Mesothelial cell of epicardium (in vitro differentiated cells): ENCODE measurements at regions not wholly inside any gene's neighbourhood (a gene's known extent, or its start where the extent isn't known, plus 50 kb on each side); places are given as distances from the start of the nearest gene placed in this dataset.

Experiments used
- DNase-seq, 2 experiments: peaks; one replicate each; pipeline ENCODE4 v3.0.0; 2021; ENCODE audit warnings: low spot score in 2 of 2; ENCODE audit not compliant: unreplicated experiment in 2 of 2
- H3K27ac Mint-ChIP-seq: 2 replicates; pipeline ENCODE4 v1.8.0; 2021; ENCODE audit warnings: mixed read lengths
- H3K27me3 Mint-ChIP-seq: 2 replicates; pipeline ENCODE4 v1.8.0; 2021; ENCODE audit warnings: low read depth, mixed read lengths
- H3K36me3 Mint-ChIP-seq: 2 replicates; pipeline ENCODE4 v1.8.0; 2021; ENCODE audit warnings: mixed read lengths
- H3K4me1 Mint-ChIP-seq: 2 replicates; pipeline ENCODE4 v1.8.0; 2021; ENCODE audit warnings: mixed read lengths
- H3K4me3 Mint-ChIP-seq: 2 replicates; pipeline ENCODE4 v1.8.0; 2021; ENCODE audit warnings: mild to moderate bottlenecking, moderate library complexity, mixed read lengths
- H3K9me3 Mint-ChIP-seq: 2 replicates; pipeline ENCODE4 v1.8.0; 2021; ENCODE audit warnings: mixed read lengths
- TF ChIP-seq, protein P1 (sequence below): fragments of 200-600 bp; sonication (generic); IDR thresholded peaks from one replicate; pipeline ENCODE4 v1.5.0; 2021; ENCODE audit warnings: antibody characterized with exemption; ENCODE audit not compliant: unreplicated experiment

GRCh38 chr4:10963958-10964703, 279.6 kb upstream of the CLNK start:
- DNase-seq: no peak
- TF ChIP-seq, protein P1, sequence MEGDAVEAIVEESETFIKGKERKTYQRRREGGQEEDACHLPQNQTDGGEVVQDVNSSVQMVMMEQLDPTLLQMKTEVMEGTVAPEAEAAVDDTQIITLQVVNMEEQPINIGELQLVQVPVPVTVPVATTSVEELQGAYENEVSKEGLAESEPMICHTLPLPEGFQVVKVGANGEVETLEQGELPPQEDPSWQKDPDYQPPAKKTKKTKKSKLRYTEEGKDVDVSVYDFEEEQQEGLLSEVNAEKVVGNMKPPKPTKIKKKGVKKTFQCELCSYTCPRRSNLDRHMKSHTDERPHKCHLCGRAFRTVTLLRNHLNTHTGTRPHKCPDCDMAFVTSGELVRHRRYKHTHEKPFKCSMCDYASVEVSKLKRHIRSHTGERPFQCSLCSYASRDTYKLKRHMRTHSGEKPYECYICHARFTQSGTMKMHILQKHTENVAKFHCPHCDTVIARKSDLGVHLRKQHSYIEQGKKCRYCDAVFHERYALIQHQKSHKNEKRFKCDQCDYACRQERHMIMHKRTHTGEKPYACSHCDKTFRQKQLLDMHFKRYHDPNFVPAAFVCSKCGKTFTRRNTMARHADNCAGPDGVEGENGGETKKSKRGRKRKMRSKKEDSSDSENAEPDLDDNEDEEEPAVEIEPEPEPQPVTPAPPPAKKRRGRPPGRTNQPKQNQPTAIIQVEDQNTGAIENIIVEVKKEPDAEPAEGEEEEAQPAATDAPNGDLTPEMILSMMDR: no peak
- Mint-ChIP-seq H3K27me3 (peaks cover 3% of the 10 kb centered on the region), H3K27ac (no peak overlapping the region), H3K9me3 (no peaks in the 10 kb centered on the region), H3K36me3 (no peaks in the 10 kb centered on the region), H3K4me3 (no peak overlapping the region), H3K4me1 (peaks cover 16% of the 10 kb centered on the region)

DNA sequence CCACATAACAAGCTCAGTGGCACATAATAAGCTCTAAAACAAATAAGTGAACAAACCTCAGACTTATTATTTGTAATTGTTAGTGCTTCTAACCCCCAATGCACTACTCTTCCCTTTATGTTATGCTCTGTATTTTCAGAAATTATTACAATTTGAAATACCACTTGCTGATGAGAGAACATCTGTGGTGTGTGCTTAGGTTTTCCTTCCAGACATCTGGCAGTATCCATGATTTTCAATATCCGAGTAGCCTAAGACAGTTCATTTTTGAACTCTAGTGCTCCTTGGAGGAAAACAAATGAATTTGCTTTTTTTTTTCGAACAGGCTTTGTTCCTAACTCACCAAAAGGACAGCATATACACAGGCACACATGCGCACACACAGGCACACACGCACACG, 278.7 kb upstream of the CLNK start:
- no peaks in the 10 kb centered on the region for H3K9me3 Mint-ChIP-seq
- no peak overlapping the region for H3K27ac Mint-ChIP-seq
- H3K4me1 Mint-ChIP-seq: peaks cover 24% of the 10 kb centered on the region
- no peaks in the 10 kb centered on the region for H3K36me3 Mint-ChIP-seq
- no peak overlapping the region for H3K4me3 Mint-ChIP-seq
- peaks cover 3% of the 10 kb centered on the region for H3K27me3 Mint-ChIP-seq
- no peak for DNase-seq
- TF ChIP-seq, protein P1: no peak

GRCh38 chr4:10962246-10962645, 277.7 kb upstream of the CLNK start:
- DNase-seq: no peak
- H3K27me3 Mint-ChIP-seq: peaks cover 3% of the 10 kb centered on the region
- H3K4me3 Mint-ChIP-seq: no peak overlapping the region
- no peaks in the 10 kb centered on the region for H3K36me3 Mint-ChIP-seq
- no peaks in the 10 kb centered on the region for H3K9me3 Mint-ChIP-seq
- H3K4me1 Mint-ChIP-seq: peaks cover 27% of the 10 kb centered on the region
- no peak overlapping the region for H3K27ac Mint-ChIP-seq
- TF ChIP-seq, protein P1: no peak

DNA sequence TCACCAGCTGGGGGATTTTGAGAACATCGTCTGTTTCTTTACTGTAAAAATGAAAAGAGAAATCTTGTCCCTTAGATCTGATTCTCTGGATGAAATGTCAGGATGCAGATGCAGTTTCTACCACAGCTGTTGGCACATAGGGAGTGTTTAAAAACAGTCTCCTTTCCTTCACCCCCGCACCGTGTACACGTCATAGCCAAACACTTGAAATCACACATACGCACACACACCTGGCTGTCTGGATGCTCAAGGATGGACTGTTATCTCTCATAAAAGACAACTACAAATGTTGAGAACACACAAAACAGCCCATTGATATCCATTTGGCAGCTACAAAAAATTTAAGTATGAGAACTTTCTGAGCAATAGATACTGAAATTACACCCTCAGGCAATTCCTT, 275.8 kb upstream of the CLNK start:
- Mint-ChIP-seq H3K4me1 (peaks cover 27% of the 10 kb centered on the region), H3K9me3 (no peaks in the 10 kb centered on the region), H3K27me3 (peaks cover 3% of the 10 kb centered on the region), H3K27ac (no peak overlapping the region), H3K36me3 (no peaks in the 10 kb centered on the region), H3K4me3 (no peak overlapping the region)
- TF ChIP-seq, protein P1: no peak
- DNase-seq: no peak

DNA sequence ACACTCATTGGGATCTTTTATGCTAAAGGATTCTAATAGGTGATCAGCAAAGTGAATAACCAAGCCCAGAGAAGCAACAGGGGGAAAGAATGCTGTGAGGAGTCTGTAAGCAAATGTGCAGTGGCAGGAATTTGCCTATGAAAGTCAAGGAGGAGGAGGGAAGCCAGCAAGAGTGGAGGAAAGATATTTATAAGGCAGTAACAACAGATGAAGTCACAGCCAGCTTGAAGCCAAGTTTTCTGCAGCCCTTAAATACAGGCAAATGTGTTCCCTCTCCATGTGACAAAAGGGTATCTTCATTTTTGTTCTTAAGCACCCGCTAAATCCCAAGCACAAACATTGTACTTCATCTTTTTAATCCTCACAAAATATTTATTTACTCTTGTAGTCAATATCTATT, 275.0 kb upstream of the CLNK start:
- no peak overlapping the region for H3K4me3 Mint-ChIP-seq
- no peak overlapping the region for H3K27ac Mint-ChIP-seq
- H3K4me1 Mint-ChIP-seq: peaks cover 31% of the 10 kb centered on the region
- H3K36me3 Mint-ChIP-seq: no peaks in the 10 kb centered on the region
- H3K27me3 Mint-ChIP-seq: no peaks in the 10 kb centered on the region
- no peak for DNase-seq
- H3K9me3 Mint-ChIP-seq: no peaks in the 10 kb centered on the region
- TF ChIP-seq, protein P1: no peak
